ENCODE measurements at regions not wholly inside any gene's neighbourhood (a gene's known extent, or its start where the extent isn't known, plus 50 kb on each side); places are given as distances from the start of the nearest gene placed in this dataset.

DNA sequence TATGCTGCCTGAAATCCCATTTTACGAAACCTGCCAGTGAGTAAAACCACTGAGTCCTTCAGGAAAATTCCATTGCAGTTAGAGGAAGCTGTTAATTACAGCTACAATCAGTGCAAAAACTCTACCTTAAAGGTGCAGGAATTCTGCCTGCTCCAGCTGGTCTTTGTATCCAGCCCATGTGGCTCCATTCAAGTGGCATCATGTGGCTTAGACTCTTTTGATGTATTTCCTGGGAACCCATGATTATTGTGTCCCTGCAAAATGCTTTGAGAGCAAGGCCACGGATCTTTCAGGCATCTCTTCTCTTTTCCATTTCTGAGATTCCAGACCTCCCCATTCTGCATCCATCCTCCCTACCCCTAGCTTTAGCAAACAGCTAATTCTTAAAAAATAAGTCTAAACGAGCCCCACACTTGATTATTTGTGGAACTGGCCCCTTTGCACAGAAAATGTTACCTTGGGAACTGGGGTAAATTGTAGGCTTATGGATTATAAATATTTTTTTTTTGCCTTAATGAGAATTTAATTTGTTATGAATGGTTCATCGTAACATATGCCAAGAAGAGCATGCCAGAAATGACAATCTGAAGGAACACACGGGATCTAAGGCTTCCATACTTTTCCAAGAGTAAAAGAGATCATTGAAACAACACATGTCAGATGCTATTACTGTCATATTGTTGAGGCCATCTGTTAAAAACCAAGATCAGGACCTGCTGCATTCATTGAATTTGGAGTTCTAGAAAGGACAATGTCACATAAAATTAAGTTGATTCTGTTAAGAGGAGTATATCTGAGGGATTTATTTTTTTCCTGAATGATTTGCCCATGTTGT is 144.6 kb downstream of the TPH2 start:
- Histone ChIP-seq H3K36me3 (no peaks in the 10 kb centered on the region), H3K9me3 (no peaks in the 10 kb centered on the region), H3K27ac (no peak overlapping the region), H3K4me3 (no peak overlapping the region), H3K4me1 (no peaks in the 10 kb centered on the region), H3K27me3 (no peaks in the 10 kb centered on the region)
- no peak for TF ChIP-seq CTCF (IDR thresholded peaks at IDR 0.05)
- no peak for TF ChIP-seq POLR2A (IDR thresholded peaks at IDR 0.05)
- 45% methylated on average over 5 of the region's 5 CpGs for WGBS (ENCODE audit: insufficient coverage, low coverage, low lambda C conversion rate, missing lambda C conversion rate)
- intact Hi-C loops (cut with DNase I), result no loop called here
- ATAC-seq (no peak), DNase-seq (no peak)

DNA sequence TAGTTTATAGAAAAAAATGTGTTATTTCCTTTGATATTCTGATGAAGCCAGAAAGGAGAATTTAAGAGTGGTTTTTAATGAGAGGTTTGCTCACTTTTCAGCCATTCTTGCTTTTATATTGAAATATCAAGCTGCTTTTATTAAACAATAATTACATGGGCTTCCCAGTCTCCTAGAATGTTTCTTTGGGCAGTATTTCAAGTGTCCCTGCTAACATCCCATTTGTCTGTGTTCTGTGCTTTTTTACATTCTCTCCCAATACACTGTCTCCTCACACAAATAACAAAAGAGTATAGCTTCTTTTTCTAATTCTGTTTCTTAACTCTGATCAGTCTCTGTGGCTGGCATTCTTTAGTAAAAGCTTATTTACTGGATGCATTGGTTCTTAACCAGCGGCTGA is 145.4 kb downstream of the TPH2 start:
- TF ChIP-seq POLR2A (IDR thresholded peaks at IDR 0.05) (no peak), CTCF (IDR thresholded peaks at IDR 0.05) (no peak)
- Histone ChIP-seq H3K27ac (no peak overlapping the region), H3K4me3 (no peak overlapping the region), H3K27me3 (no peaks in the 10 kb centered on the region), H3K36me3 (no peaks in the 10 kb centered on the region), H3K9me3 (no peaks in the 10 kb centered on the region), H3K4me1 (no peaks in the 10 kb centered on the region)
- DNase-seq, result no peak
- intact Hi-C loops (cut with DNase I), result no loop called here
- WGBS (ENCODE audit: insufficient coverage, low coverage, low lambda C conversion rate, missing lambda C conversion rate), result 0% methylated on average over 1 of the region's 1 CpG
- no peak for ATAC-seq

DNA sequence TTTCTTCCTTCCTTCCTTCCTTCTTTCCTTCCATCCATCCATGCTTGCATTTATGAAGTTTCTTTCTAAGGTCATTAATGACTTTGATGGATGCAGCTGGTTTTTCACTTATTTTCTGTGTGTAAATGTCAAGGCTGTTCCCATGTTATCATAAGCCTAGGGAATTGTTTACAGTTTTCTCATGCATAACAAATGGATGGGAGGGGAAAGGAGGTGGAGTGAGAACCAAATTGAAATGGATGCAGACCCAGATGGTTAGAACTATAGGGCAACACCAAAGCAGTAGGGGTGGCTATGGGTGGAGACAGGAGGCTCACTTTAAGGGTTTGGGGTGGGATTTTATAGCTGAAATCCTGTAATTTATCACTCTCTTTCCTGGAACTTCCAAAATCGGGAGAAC is 146.2 kb downstream of the TPH2 start:
- TF ChIP-seq CTCF (IDR thresholded peaks at IDR 0.05), result no peak
- TF ChIP-seq POLR2A (IDR thresholded peaks at IDR 0.05), result no peak
- no peak for ATAC-seq
- no peaks in the 10 kb centered on the region for H3K27me3 ChIP-seq
- no CpG with 5 or more reads among the region's 1 CpG for WGBS (ENCODE audit: insufficient coverage, low coverage, low lambda C conversion rate, missing lambda C conversion rate)
- H3K27ac ChIP-seq, result no peak overlapping the region
- H3K36me3 ChIP-seq, result no peaks in the 10 kb centered on the region
- intact Hi-C loops (cut with DNase I), result no loop called here
- no peak overlapping the region for H3K4me3 ChIP-seq
- DNase-seq, result no peak
- no peaks in the 10 kb centered on the region for H3K4me1 ChIP-seq
- no peaks in the 10 kb centered on the region for H3K9me3 ChIP-seq

GRCh38 chr12:72089678-72090077 is 151.0 kb downstream of the TPH2 start:
- no peak overlapping the region for H3K27ac ChIP-seq
- ATAC-seq, result no peak
- H3K9me3 ChIP-seq, result no peaks in the 10 kb centered on the region
- TF ChIP-seq POLR2A (IDR thresholded peaks at IDR 0.05), result no peak
- TF ChIP-seq CTCF (IDR thresholded peaks at IDR 0.05), result no peak
- H3K27me3 ChIP-seq, result no peaks in the 10 kb centered on the region
- intact Hi-C loops (cut with DNase I), result no loop called here
- H3K4me3 ChIP-seq, result no peak overlapping the region
- no peak for DNase-seq
- no peaks in the 10 kb centered on the region for H3K36me3 ChIP-seq
- H3K4me1 ChIP-seq, result no peaks in the 10 kb centered on the region
